ENCODE measurements at regions not wholly inside any gene's neighbourhood (a gene's known extent, or its start where the extent isn't known, plus 50 kb on each side); places are given as distances from the start of the nearest gene placed in this dataset.

- TF ChIP-seq CTCF (IDR thresholded peaks at IDR 0.05; ENCODE audit: poor library complexity, severe bottlenecking) (no peak), EP300 (conservative IDR thresholded peaks at IDR 0.05; ENCODE audit: poor library complexity, severe bottlenecking) (no peak), POLR2AphosphoS5 (IDR thresholded peaks at IDR 0.05) (no peak), TAF1 (IDR thresholded peaks at IDR 0.05; ENCODE audit: low read depth) (no peak), EZH2 (IDR thresholded peaks at IDR 0.05; ENCODE audit: borderline replicate concordance, insufficient read depth, low read length, poor library complexity, severe bottlenecking) (no peak), REST (IDR thresholded peaks at IDR 0.05; ENCODE audit: borderline replicate concordance) (no peak), RAD21 (conservative IDR thresholded peaks at IDR 0.05) (no peak)
Measured at GRCh38 chr18:55137602-55138001, 178.3 kb upstream of the CCDC68 start.
